COR-L47 (cell line): ENCODE measurements at regions not wholly inside any gene's neighbourhood (a gene's known extent, or its start where the extent isn't known, plus 50 kb on each side); places are given as distances from the start of the nearest gene placed in this dataset.
"Not testable (repeated sequence)": the region's sequence is repeated elsewhere in the genome, so short reads cannot be mapped to it uniquely, and the experiment has no call there.

Experiments used
- DNase-seq: peaks from one replicate; lab custom pipeline; 2025; lab: John Stamatoyannopoulos, UW

GRCh38 chr21:25240974-25241373, 366.3 kb downstream of the MRPL39 start:
- DNase-seq: no peak

GRCh38 chr21:25234857-25235801, 372.2 kb downstream of the MRPL39 start:
- DNase-seq: no peak

GRCh38 chr21:25220954-25221353, 386.3 kb downstream of the MRPL39 start:
- no peak for DNase-seq

DNA sequence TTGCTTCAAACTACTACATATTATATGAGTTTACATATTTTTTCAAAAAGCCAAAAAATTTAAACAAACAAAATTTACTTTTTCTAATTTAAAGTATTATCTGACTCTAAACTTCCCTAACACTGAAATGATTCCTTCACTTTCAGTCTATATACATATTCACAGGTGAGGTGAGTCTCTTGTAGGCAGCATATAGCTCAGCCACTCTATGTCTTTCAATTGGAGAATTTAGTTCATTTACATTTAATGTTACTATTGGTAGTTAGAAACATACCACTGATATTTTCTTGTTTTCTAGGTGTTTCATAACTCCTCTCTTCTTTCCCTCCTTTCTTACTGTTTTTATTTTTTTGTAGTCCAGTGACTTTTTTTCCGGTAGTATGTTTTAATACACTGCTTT, 387.1 kb downstream of the MRPL39 start:
- DNase-seq: no peak

DNA sequence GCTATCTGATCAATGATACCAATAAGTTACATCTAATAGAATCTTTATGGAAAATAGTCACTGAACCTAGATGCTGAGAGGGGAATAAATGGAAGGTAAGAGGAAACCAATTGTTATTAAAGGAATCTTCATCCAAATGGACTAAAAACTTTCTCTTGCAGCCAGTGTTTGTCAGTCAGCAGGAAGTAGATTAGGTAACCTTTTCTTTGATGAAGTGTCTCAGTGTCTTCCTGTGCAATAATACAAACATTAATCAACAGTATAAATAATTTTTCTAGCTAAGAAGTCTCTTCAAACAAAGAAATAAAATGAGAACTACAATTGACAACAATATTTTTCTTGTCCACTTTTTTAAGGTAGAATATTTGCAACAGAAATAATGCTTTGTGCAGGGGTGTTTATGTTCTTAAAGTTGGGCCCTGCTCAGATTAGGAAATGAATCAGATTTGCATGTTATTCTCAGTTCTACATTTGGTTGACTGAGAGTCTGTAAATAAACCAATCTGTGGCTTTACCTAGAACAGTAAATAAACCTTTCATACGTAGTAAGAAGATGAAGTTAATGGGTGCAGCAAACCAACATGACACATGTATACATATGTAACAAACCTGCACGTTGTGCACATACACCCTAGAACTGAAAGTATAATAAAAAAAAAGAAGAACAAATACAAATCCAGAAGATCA, 391.4 kb downstream of the MRPL39 start:
- DNase-seq: no peak

- DNase-seq: no peak
Measured at GRCh38 chr21:25214676-25215075, 392.6 kb downstream of the MRPL39 start.

GRCh38 chr21:25199944-25200343, 407.3 kb downstream of the MRPL39 start:
- no peak for DNase-seq

DNA sequence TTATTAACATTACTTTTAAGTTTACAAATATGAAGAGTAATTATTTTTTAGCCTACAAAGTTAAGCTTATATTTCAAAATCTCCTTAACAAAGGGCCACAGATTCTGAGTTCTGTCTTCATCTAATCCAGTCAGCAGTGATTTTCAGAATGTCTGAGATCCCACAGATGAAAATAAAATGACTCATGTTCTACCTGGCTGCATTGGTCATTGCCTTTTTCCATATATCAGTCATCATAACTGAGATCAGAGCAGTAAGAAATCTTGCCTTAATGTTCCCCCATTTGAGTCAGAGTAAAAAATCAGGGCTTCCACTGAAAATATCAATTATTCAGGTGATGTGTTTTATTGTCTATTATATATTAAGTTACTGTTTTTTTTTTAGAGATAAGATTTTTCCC, 416.1 kb downstream of the MRPL39 start:
- DNase-seq: no peak

DNA sequence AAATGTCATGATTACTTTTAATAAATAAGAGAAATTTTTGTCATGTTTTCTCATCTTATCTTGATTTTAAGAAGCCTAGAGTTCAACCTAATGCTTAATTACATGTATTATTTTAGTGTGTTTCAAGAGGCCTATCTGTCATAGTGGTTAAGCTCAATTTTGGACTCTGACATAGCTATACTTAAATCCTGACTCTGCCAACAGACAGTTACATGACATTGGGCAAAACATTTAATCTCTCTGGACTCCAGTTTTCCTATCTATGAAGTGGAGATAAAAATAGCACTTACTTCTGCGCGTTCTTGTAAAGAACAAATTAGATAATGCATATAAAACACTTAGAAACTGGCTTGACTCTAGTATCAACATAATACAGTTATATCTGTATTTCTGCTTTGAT, 417.8 kb downstream of the MRPL39 start:
- DNase-seq: no peak

- no peak for DNase-seq
Measured at GRCh38 chr21:25188677-25189079, 418.6 kb downstream of the MRPL39 start.

- no peak for DNase-seq
Measured at GRCh38 chr21:25186273-25186672, 421.0 kb downstream of the MRPL39 start.

DNA sequence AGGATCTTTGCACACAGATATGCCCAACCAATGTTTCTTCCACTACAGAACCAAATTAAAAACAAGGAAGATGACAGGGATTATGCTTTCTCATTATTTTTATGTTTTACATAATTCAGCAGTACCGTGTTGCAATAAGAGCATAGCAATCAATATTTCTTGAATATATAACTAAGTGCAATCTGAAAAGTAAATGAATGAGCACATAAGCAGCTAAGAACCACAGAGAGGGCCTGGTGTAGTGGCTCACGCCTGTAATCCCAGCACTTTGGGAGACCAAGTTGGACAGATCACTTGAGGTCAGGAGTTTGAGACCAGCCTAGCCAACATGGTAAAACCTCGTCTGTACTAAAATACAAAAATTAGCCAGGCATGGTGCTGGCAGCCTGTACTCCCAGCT, 423.7 kb downstream of the MRPL39 start:
- DNase-seq: no peak

DNA sequence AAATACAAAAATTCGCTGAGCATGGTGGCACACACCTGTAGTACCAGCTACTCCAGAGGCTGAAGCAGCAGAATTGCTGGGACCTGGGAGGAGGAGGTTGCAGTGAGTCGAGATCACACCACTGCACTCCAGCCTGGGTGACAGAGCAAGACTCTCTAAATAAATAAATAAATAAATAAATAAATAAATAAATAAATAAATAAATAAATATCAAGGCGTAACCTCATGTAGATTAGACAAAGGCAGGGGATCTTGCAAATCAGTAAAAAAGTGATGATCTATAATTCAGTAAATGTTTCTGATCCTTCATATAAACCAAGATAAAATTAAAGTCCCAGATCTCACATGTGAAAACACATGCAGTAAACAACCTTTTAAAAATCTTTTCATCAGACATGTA, 425.6 kb downstream of the MRPL39 start:
- DNase-seq: not testable (repeated sequence)

DNA sequence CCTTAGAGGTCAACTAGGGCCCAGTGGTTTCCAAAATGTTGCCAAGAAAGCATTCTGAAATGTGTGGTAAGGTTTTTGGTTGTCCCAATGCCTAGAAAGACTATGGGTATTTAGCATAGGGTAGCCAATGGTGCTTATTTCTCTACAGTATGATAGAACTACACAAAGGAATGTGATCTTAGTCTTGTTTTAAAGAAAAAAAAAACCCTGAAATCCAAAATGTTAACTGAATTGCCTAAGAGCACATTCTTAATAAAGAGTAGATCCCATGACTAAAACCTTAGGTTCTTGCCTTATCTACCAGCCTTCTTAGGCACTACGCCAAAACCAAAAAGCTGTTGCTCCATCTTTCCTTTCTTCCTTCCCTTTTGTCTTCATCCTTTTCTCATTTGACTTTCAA, 428.2 kb downstream of the MRPL39 start:
- no peak for DNase-seq

DNA sequence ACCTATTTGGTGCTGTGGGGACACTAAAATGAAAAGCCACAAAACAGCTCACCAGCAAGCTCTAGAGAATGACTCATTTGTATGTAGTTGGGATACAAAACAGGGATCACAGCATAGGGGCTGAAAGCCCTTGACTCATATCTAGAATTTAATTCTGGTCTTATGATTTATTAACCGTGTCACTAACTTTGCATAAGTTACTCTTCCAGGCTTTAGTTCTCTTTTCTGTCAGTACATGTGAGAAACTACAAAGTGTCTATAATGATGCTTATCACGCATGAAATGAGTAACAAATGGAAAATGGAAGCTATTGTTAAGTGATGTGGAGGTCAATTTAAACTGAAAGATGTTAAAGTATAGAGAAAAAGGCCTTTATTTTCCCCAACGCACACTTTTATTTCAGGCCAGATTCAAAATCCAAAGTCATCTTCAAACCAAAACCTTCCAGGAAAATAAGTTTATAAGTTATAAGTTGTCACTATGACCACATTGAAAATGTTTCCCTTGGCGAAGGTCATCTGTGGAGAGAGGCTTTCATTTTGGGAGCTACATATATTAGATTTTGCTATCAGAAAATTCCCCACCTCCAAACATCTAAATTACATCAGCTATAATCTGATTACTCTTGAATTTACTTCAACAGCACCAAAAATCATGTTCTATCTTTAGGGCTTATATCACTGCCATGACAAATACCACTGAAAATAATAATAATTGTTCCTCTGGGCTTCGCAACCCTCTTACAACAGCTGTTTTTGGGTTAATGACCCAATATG, 430.5 kb downstream of the MRPL39 start:
- no peak for DNase-seq

GRCh38 chr21:25175938-25176337, 431.3 kb downstream of the MRPL39 start:
- DNase-seq: no peak

GRCh38 chr21:25171438-25171837, 435.8 kb downstream of the MRPL39 start:
- DNase-seq: no peak

DNA sequence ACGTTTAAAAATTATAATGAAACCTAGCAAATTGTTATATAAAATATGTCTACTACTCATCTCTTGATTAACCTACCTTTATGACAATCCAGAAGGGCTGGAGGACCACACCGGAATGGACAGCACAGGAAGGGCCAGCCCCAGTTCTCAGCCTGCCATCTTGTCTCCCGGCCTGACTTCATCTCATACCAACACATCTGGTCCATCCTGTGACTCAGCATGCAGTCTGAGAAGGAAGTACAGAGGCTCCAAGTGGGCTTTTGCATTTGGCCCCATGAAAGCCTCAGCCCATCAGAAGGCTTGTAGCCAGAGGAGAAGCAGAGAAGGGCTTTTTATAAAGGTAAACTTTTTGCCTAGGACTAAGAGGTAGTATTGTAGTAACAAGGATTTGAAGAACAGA, 436.6 kb downstream of the MRPL39 start:
- DNase-seq: no peak

DNA sequence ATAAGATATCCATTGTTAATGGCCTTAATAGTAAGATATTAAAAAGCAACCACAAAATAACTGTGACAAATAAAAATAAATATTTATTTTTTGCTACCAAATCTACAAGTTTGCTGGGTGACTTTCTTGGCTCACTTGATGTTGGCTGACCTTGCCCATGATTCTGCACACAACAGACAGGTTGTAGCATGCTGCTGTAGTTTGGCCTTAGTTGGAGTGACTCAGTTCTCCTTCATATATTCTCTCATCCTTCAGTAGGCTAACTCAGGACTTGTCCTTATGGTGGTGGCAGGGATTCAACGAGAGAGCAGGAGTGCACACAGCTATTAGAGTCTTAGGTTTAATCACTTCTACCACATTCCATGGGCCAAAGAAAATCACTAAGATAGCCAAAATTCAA, 437.9 kb downstream of the MRPL39 start:
- DNase-seq: no peak

DNA sequence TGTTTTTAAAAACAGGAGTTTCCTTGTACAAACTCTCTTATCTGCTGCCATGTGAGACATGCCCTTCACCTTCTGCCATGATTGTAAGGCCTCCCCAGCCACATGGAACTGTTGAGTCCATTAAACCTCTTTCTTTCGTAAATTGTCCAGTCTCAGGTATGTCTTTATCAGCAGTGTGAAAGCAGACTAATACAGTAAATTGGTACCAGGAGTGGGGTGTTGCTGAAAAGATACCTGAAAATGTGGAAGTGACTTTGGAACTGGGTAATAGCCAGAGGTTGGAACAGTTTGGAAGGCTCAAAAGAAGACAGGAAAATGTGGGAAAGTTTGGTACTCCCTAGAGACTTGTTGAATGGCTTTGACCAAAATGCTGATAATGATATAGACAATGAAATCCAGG, 440.4 kb downstream of the MRPL39 start:
- DNase-seq: not testable (repeated sequence)

- DNase-seq: no peak
Measured at GRCh38 chr21:25161571-25161970, 445.7 kb downstream of the MRPL39 start.

- not testable (repeated sequence) for DNase-seq
Measured at GRCh38 chr21:25155020-25155419, 452.3 kb downstream of the MRPL39 start.

- no peak for DNase-seq
Measured at GRCh38 chr21:25149022-25149421, 458.3 kb downstream of the MRPL39 start.
